GM19452 (cell line): ENCODE measurements at regions not wholly inside any gene's neighbourhood (a gene's known extent, or its start where the extent isn't known, plus 50 kb on each side); places are given as distances from the start of the nearest gene placed in this dataset.
"Not testable (repeated sequence)": the region's sequence is repeated elsewhere in the genome, so short reads cannot be mapped to it uniquely, and the experiment has no call there.

ENCODE experiments used
- ATAC-seq: cut with Tn5 transposase; IDR thresholded peaks from one replicate; pipeline ENCODE4 v1.9.1; 2021; ENCODE audit not compliant: unreplicated experiment

DNA sequence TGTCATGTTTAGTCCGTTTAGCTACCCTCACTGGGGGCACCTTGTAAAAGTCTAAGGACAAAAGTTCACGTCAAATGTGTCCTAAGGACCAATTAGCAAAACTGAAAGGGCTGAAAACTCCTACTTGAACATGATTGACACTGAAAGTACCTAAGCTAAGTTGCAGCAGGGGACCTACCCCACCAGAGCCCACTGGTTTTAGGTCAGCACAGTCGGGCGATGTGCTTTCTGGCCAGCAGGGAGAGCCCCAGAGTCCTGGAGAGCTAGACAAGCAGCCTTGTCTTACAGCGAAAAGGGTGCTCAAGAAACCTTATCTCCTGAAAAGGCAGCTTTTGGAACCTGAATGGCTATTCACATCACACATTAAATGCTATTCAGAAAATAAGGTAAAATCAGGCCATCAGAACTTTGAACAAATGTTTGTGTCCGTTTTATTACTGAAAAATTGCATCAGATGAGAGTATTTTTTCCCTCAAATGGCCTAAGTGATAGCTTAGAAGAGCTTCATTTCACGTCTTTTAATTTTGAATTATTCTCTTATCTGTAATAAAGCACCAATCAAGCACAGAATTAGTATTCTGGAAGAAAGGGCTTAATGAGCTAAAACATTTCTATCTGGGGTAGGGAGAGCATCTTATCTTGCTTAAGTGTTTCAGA, 52.2 kb upstream of the MKI67 start:
- ATAC-seq, result peak; percentile 53

DNA sequence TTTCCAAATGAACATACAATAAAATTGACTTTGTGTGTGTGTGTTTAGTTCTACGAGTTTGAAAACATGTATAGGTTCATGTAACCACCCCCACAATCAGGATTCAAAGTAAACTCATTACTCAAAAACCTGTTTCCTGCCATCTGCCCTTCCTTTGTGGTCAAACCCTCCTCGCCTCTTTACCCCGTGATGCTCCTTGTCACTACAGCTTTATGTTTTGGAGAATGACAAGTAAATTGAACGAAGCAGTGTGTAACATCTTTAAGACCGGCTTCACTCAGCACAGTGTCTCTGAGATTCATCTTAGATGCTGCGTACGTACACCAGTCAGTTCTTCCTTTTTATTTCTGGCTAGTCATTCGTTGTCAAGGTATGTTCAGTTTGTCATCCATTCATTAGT, 54.6 kb upstream of the MKI67 start:
- ATAC-seq, result no peak

DNA sequence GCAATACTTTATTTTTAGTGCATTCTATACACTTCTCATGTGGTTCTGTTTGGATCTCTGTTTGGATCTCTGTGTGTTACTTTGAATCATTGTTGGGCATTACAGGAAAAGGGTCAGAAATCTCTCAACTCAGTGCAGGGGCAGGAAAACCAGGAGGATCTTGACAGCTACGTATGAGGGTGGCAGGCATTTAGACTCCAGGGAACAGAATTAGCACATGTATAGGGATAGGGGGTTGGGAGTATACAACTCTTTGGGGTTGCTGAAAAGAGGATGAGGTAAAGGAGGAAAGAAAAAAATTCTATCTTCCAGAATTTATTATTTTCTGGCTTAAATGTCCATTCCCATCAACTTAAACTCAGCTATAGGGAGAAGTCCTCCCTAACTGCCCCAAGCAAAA, 59.4 kb upstream of the MKI67 start:
- ATAC-seq, result no peak

DNA sequence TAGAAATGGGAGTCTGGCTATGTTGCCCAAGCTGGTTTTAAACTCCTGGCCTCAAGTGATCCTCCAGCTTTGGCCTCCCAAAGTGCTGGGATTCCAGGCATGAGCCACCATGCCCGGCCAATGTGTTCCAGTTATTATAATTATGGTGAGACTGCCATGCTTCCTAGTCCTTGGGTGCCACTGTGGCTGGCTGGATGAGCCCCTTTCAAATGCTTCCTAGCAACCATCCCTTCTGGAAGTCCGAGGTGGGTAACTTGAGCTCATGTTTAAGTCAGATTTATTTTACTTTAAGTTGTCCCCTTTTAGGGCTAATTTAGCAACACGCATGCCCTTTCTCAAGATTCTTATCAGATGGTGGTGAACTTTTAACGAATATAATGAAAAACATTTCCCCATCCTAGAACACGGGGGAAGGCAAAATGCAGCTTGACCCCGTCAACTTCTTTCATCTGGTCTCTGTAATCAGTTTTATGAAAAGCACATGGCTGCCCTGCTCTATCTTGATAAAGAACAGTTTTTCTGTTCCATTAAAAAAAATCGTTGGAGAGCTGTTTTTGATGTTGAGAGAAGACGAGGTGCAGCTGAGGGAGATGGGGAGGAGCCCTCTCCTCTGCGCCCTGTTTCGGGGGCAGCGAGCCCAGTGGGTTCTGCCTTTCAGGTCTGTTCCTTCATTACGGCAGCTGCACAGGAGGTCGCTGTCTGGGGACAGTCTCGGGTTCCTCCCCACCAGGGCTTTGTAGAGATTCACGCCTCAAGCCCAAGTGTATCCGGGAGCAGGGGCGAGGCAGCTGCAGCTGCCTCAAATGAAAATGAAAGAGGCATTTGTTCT, 61.0 kb upstream of the MKI67 start:
- no peak for ATAC-seq

DNA sequence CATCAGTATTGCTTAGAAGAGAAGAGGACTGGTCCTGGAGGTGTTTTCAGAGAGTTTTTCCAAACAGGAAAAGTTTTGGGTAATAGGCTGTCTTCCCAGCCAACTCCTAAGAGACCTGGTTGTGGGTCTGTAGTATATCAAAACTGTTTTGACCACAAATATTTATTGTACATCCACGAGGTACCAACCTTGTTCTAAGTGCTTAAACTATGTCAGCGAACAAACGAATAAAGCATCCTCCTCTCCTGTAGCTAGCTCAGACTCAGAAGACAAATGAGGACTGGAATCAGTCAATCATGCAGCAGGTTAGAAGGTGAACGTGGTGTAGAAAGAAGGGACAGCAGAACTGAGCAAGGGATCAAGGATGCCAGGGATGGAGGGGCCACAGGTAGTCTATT, 61.6 kb upstream of the MKI67 start:
- no peak for ATAC-seq

DNA sequence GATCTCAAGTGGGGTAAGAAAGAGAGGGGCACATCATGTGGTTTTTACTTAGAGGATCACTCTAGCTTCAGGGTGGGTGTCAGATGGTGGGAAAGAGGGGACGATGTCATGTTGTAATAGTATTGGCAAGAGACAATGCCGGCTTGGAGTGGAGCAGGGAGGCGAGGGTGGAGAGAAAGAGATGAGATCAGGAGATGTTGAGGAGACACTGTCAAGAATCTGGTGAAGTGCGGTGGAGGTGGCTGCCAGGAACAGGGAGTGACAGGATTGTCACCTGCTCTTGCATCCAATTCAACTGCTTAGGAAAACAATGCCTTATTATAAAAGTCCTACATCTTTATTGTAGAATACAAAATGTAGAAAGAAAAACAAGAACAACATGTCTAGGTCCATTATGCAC, 63.0 kb upstream of the MKI67 start:
- ATAC-seq, result no peak

DNA sequence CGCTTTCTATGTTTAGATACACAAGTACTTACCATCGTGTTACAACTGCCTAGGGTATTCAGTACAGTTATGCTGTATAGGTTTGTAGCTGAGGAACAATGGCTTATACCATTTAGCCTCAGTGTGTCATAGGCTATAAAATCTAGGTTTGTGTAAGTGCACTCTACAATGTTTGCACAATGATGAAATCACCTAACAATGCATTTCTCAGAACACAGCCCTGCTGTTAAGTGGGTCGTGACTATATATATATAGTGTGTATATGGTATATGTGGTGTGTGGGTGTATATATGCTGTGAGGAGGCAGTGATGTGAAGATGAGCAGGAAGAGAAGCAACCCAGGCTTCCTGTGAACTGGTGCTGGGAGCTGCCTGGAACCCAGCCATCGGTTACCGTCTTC, 65.6 kb upstream of the MKI67 start:
- no peak for ATAC-seq

DNA sequence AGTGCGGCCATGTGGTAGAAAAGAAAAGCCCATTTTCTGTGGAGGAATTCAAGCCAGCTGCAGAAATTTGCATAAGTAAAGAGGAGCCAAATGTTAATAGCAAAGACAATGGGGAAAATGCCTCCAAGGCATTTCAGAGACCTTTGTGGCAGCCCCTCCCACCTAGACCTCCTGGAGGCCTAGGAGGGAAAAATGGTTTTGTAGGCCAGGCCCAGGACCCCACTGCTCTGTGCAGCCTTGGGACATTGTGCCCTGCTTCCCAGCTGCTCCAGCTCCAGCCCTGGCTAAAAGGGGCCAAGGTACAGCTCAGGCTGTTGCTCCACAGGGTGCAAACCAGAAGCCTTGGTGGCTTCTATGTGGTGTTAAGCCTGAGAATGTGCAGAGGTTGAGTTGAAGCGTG, 75.6 kb upstream of the MKI67 start:
- not testable (repeated sequence) for ATAC-seq

DNA sequence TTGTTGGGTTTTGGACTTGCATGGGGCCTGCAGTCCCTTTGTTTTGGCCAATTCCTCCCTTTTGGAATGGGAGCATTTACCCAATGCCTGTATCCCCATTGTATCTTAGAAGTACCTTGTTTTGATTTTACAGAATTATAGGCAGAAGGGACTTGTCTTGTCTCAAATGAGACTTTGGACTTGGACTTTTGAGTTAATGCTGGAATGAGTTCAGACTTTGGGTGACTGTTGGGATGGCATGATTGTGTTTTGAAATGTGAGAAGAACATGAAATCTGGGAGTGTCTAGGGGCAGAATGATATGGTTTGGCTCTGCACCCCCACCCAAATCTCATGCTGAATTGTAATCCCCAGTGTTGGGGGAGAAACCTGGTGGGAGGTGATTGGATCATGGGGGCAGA, 76.8 kb upstream of the MKI67 start:
- no peak for ATAC-seq

DNA sequence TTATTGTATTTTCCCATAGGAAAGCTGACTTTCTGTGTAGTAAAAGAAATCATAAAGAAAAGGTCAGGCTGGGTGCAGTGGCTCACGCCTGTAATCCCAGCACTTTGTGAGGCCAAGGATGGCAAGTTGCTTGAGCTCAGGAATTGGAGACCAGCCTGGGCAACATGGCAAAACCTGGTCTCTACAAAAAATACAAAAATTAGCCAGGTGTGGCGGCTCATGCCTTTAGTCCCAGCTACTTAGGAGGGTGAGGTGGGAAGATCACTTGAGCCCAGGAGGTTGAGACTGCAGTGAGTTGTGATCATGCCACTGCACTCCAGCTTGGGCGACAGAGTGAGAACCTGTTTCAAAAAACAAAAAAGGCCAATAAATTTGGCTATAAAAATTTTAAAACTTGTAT, 79.4 kb upstream of the MKI67 start:
- ATAC-seq, result not testable (repeated sequence)

DNA sequence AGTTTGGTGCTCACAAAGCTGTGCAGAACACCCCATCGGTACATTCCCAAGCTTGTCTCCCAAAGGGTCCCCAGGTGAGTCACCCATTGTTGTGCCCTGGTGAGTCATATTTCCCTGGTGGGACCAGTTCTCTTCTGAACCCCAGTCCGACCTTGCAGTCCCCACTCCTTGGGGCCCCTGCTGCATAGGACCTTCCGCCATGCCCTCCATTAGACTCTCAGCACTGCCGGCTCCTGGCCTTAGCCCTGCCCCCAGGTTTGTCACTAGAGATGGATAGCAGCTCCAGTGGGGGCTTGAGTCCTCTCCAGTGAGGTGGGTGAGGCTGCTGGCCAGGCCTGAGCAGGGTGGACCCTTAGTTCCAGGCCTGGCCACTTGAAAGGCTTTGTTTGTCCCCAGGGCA, 80.5 kb upstream of the MKI67 start:
- no peak for ATAC-seq

DNA sequence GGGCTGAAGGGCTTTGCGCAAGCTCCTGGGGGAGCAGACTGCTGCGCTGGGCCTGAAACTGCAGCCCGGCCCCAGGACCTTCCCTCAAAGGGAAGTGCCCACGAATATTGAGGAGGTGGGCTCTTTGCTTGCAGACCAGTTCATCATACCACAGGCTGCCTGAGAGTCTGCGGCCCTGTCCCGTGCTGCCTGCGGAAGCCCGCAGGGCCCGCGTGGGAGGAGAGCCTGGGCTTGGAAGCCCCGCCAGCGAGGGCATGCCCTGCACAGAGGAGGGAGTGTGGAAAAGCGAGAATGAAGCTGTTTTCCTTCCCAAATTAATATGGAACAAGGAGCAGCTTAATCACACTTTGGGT, 83.6 kb upstream of the MKI67 start:
- no peak for ATAC-seq

DNA sequence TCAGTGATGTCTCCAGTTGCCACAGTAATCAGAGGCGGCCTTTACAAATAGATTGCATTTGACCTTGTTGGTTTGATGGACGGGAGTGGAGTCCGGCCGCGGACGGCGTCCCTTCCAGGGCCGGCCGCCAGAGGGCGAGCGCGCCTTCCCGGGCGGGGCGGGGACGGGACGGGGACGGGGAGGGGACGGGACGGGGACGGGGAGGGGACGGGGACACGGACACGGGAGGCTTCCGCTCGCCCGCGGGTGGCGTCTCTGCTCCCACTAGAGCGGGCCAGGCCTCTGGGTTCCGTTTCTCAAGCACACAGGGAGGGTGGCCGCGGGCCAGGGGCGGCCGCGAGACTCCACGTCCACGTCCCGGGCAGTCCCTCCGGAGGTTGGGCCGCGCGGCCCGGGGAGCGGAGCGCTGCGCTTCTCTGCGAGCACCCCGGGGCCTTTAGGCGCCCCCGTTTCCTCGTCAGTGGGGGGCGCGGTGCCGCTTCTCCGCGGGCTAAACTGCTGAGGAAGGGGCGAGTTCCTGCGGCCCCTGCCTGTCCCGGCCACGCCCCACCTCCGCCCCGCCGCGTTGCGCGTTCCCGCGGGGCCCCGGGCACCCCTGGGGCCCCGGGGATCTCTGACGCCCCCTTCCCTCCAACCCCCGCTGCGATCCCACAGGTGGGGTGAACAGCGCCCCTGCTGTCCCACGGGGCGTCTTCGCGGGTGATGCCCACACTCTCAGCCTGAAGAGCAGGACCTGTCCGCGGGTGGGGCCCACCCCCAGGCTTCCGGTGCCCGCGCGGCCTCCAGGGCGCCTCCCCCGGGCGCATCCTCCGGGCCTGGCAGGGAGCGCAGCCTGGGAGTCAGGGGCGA, 84.2 kb upstream of the MKI67 start:
- peak; percentile 53 for ATAC-seq

DNA sequence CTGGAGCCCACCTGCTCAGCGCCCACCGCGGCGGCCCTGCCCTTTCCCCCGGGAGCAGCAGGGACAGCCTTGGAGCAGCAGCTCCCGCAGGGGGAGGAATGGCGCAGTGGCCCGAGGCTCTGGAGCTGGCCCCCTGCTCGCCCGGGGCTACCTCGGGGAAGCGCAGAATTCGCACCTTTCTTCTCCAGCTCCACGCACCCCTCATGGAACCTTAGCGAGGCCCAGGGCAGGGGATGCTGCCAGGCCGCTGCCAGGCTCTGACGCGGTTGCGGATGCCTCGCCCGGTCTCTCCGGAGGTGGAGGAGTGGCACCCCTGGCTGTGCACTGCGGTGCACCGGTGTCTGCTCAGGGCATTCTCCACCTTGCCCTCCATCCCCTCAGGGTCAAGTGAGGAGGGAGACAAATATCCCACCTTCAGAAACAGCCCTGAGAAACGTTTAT, 84.9 kb upstream of the MKI67 start:
- no peak for ATAC-seq

DNA sequence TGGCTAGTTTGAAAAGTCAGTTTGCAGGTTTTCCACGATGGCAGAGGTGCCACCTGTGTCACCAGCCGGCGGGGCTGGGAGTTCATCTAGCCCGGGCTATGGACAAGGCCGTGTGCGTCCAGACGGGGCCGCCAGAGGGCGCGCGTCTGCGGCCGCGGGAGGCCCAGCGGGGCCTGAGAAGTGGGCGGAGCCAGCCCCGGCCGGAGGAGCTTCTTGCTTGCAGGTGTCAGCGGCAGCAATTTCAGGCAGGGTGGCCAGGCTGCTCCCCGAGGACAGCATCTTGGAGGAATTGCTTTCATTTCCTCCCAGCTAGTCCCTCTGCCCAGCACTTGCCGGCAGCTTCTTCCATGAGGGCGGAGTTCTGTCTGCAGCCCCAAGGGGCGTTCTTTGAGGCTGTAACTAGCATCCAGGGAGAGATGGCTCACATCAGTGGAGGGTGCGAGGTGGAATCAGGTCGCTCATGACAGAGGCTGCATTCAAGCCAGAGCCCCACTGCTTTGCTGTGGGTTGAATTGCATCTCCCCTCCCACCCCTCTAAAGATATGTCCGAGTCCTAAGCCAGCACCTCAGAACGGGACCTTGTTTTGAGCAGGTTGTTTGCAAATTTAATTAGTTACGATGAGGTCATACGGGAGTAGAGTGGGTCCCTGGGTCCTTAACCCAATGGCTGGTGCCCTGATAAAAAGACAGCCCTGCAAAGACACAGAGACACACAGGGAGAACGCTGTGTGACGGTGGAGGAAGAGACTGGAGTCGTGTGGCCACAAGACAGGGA, 85.9 kb upstream of the MKI67 start:
- peak; percentile 98 for ATAC-seq

DNA sequence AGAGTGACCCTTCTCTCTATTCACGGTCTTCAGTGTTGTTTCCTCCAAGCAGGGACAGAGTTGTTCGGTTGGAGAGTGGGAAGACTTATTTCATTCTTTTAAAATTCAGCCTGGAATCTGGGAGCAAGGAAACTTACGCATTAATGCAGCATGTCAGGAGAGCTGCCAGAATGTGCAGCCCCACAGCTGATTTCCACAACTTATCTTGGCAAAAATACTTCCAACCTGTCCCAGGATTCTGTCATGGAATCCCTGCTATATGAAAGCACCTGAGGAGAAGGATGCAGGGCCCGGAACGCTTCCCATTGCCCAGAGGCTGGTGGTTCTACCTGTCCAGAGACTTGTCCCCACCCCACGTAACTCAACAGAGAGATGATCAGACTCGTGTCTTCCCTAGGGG, 86.9 kb upstream of the MKI67 start:
- ATAC-seq, result no peak

DNA sequence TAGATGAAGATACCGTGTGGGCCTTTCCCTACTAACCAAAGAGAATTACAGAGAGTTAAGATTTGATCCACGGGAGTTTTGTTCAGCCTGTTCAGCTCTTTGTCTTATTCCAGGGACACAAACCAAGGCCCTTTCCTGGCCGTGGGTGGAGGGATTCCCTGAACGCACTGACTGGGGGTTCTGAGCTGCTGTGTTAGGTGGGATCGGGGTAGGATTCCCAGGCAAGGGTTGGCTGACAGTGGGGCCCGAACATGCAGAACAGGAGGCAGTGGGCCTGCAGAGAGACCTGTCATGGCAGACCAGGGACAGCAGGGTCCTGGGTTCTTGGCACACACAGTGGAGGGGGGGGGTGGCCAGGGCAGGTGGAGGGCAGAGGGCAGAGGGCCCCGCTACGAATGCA, 89.5 kb upstream of the MKI67 start:
- ATAC-seq, result no peak

DNA sequence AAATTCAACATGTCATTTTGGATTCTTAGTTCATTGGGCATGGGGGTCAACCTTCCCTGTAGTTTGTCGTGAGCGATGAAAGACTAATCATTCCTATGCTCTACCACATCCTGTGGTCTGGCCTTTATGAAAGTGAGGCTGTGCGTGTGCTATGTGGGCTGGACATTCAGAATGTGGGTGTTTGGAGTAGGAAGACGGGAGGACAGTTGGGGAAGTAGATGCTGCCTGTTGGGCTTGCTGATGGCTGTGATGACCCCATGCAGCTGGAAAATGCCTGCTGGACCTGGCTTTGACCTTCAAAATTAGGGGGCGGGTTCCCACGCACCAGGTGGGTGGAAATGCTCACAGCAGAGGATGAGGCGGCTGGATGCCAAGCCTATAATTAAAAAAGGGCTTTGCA, 90.9 kb upstream of the MKI67 start:
- no peak for ATAC-seq

DNA sequence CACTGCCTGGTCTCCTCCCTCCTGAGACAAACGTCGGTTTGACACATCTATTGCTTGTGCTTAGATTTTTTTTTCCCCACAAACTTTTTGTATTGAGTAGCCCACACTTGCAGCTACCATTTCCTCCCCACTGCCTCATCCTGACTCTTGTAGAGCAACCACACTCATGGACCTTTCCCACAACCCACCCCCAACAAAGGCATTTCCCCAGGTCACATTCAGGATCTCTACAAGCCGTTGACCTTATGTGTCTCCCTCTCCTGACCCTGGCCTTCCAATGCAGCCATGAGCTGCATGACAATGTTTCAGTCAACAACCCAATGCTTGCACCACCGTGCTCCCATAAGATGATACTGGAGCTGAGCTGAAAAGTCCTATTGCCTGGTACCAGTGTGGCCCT, 91.9 kb upstream of the MKI67 start:
- ATAC-seq, result no peak

DNA sequence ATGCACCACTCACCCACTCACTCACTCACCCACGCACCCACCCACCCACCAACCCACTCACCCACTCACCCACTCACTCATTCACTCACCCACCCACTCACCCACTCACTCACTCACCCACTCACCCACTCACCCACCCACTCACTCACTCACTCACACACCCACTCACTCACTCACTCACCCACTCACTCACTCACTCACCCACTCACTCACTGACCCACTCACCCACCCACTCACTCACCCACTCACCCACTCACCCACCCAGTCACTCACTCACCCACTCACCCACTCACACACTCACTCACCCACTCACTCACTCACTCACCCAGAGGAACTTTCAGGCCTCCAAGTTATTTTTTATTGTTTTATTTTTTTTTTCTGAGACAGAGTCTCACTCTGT, 93.1 kb upstream of the MKI67 start:
- ATAC-seq, result no peak

DNA sequence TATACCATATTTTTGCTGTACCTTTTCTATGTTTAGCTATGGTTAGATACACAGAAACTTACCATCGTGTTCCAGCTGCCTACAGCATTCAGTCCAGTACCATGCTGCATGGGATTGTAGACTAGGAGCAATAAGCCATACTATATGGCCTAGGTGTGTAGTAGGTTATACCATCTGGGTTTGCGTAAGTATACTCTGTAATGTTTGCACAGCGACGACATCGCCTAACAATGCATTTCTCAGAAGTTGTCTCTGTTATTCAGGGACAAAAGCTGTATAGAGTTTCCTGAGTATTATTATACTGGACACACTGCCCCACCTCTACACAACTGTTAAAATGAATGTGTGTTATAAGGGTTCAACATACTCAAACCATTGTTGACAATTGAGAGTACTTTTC, 93.8 kb upstream of the MKI67 start:
- no peak for ATAC-seq
